Psoas muscle (tissue), 7 donors: ENCODE measurements at regions not wholly inside any gene's neighbourhood (a gene's known extent, or its start where the extent isn't known, plus 50 kb on each side); places are given as distances from the start of the nearest gene placed in this dataset.

ENCODE experiments used
- ATAC-seq, 4 donors: fragments of 200-7000 bp; cut with Tn5 transposase; one replicate each; pipeline ENCODE4 v1.9.1; 2020; ENCODE audit warnings: moderate library complexity in 3 of 4, mild to moderate bottlenecking in 2 of 4
- DNase-seq, 2 donors: peaks; one replicate each; pipeline ENCODE4 v3.0.0-alpha.2; 2020
- H3K27ac ChIP-seq: fragments of 200-600 bp; one replicate; pipeline ENCODE4 v1.8.0; 2022
- H3K27me3 ChIP-seq, 3 donors: fragments of 200-600 bp in 1 of 3; one replicate each; pipeline versions ENCODE4 v1.6.1 to v1.8.0; 2013 to 2022; ENCODE audit warnings: low read length in 2 of 3, mild to moderate bottlenecking in 2 of 3, moderate library complexity in 1 of 3; ENCODE audit not compliant: insufficient read depth in 3 of 3
- H3K36me3 ChIP-seq, 2 donors: fragments of 200-600 bp in 1 of 2; one replicate each; pipeline versions ENCODE4 v1.6.1 to v1.8.0; 2013 to 2022; ENCODE audit warnings: low read depth in 1 of 2, mild to moderate bottlenecking in 1 of 2, moderate library complexity in 1 of 2; ENCODE audit not compliant: insufficient read depth in 1 of 2
- H3K4me1 ChIP-seq: fragments of 200-600 bp; one replicate; pipeline ENCODE4 v1.8.0; 2022
- H3K4me3 ChIP-seq: fragments of 200-600 bp; one replicate; pipeline ENCODE4 v1.8.0; 2022; ENCODE audit warnings: mild to moderate bottlenecking
- H3K9me3 ChIP-seq: fragments of 200-600 bp; one replicate; pipeline ENCODE4 v1.8.0; 2022
- CTCF ChIP-seq: fragments of 200-600 bp; IDR thresholded peaks from one replicate; pipeline ENCODE4 v1.8.0; 2022; ENCODE audit warnings: antibody characterized with exemption
- WGBS, 3 donors: extraction: QIAGEN DNeasy Blood & Tissue Kit; methylation state at CpG; one replicate each; pipeline versions ENCODE4 v1.1.6 to v1.1.7; 2013; 5-methylcytosine and 5-hydroxymethylcytosine counted together
- intact Hi-C, 2 donors: fragments of 100-400 bp; cut with DNase I; formaldehyde crosslinking; loops; one replicate each; pipeline versions ENCODE4 v1.11.0 to v1.14.2; 2022
- donor health status: healthy with polysubstance abuse.
- donor health status: DM: no; HTN: no; CAD: no; lungs with moderate emphysema.
- donor health status: Bipolar disorder and iron deficiency.
- donor health status: healthy.
- donor health status: DM: yes; HTN: yes; CAD: no.
- donor health status: DM: no; HTN: no; CAD: no.
- donor health status: DM: yes; HTN: yes; CAD: no.

DNA sequence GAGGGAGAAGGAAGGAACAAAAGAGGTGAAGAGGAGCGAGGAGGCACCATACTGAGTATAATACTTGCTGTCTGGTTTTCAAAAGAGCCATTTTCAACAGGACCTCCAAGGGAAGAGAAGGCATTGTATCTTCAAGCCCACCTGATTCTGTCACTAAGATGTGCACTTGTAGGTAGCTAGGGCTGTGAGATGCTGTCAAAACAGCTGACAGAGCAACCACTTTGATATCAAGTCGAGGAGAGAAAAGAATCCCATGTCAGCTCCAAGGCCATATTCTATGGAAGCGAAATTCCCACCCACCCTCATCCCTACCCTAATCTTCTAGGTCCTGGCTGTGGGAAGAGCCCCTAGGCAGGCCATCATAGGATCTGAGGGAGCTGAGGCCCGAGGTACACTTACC lies 70.9 kb upstream of the PRDM11 start:
- Histone ChIP-seq H3K27ac (no peak overlapping the region), H3K4me3 (no peak overlapping the region), H3K36me3 (no peaks in the 10 kb centered on the region), H3K9me3 (no peaks in the 10 kb centered on the region), H3K4me1 (peaks cover 13% of the 10 kb centered on the region), H3K27me3 (no peaks in the 10 kb centered on the region)
- ATAC-seq: no peak
- 85 to 92% (median 85%) methylated on average over 4 of the region's 4 CpGs for WGBS, 3 donors
- intact Hi-C loops: no loop called here
- no peak for TF ChIP-seq CTCF
- DNase-seq: no peak

DNA sequence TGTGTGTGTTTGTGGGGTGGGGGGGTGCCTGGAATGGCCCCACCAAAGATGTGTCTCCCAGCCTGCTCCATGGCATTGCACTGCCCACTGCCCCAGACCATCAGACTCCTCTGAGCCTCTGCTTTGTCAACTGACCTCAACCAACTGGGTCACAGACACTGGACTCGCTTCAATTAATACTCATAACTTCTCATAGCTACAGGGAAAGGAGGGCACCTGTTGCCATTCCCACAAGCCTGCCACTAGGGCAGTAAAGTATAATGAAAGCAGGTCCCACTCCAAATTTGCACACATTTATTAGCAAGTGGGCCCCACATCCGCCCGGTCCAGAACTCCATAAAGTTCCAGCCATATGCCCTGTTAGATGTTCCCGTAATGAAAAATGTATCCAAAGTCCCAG lies 70.5 kb upstream of the PRDM11 start:
- 95 to 97% (median 95%) methylated on average over 4 of the region's 4 CpGs for WGBS, 3 donors
- intact Hi-C loops: no loop called here
- Histone ChIP-seq H3K4me3 (no peak overlapping the region), H3K9me3 (no peaks in the 10 kb centered on the region), H3K27ac (no peak overlapping the region), H3K27me3 (no peaks in the 10 kb centered on the region), H3K36me3 (no peaks in the 10 kb centered on the region), H3K4me1 (peaks cover 9% of the 10 kb centered on the region)
- TF ChIP-seq CTCF: no peak
- no peak for DNase-seq
- no peak for ATAC-seq

- intact Hi-C loops: no loop called here
- WGBS, 3 donors: 78 to 92% (median 82%) methylated on average over 2 of the region's 2 CpGs
Observed at GRCh38 chr11:45076761-45077160, 69.7 kb upstream of the PRDM11 start.

GRCh38 chr11:45078236-45079074 lies 68.0 kb upstream of the PRDM11 start:
- Histone ChIP-seq H3K4me3 (no peak overlapping the region), H3K27me3 (peaks cover 0 to 5% (median 0%) of the 10 kb centered on the region in 3 donors), H3K27ac (no peak overlapping the region), H3K4me1 (no peaks in the 10 kb centered on the region), H3K9me3 (no peaks in the 10 kb centered on the region), H3K36me3 (no peaks in the 10 kb centered on the region)
- TF ChIP-seq CTCF: no peak
- DNase-seq (no peak), ATAC-seq (no peak)
- WGBS, 3 donors: 66 to 72% (median 66%) methylated on average over 16 of the region's 16 CpGs
- intact Hi-C loops: no loop called here

More at GRCh38 chr11:45076761-45077160, 69.7 kb upstream of the PRDM11 start:
- peaks cover 1% of the 10 kb centered on the region for H3K4me1 ChIP-seq
- no peak overlapping the region for H3K4me3 ChIP-seq
- no peaks in the 10 kb centered on the region for H3K36me3 ChIP-seq
- ATAC-seq (no peak), DNase-seq (no peak)
- no peak overlapping the region for H3K27ac ChIP-seq
- no peak for TF ChIP-seq CTCF
- no peaks in the 10 kb centered on the region for H3K9me3 ChIP-seq
- H3K27me3 ChIP-seq: no peaks in the 10 kb centered on the region

DNA sequence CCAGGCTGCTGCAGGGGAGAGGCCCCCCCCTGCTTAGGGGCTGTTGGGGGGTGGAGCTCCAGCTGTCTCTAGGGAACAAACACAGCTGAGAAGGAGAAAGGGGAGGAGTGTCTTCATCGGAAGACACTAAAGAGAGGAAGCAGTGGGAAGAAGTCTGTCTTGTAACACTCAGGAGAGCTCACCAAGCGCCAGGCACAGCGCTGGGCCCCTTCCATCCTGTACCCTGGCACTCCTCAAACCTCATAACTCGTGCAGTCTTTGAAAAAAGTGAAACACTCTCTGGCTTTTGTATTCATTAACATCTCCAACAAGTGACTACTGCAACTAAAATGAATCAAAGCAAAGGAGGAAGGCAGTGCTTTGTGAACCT lies 67.4 kb upstream of the PRDM11 start:
- no peak overlapping the region for H3K4me3 ChIP-seq
- no peak overlapping the region for H3K27ac ChIP-seq
- DNase-seq: no peak
- H3K36me3 ChIP-seq: no peaks in the 10 kb centered on the region
- intact Hi-C loops: no loop called here
- peaks cover 0 to 5% (median 0%) of the 10 kb centered on the region in 3 donors for H3K27me3 ChIP-seq
- 45 to 55% (median 52%) methylated on average over 4 of the region's 4 CpGs for WGBS, 3 donors
- no peaks in the 10 kb centered on the region for H3K9me3 ChIP-seq
- TF ChIP-seq CTCF: no peak
- no peak for ATAC-seq
- H3K4me1 ChIP-seq: no peaks in the 10 kb centered on the region
